ENCODE measurements at regions not wholly inside any gene's neighbourhood (a gene's known extent, or its start where the extent isn't known, plus 50 kb on each side); places are given as distances from the start of the nearest gene placed in this dataset.

- Histone ChIP-seq H3K4me1 (ENCODE audit: control insufficient read depth, insufficient read depth, low read length) (no peaks in the 10 kb centered on the region), H3K9ac (ENCODE audit: extremely low read depth, low read length, poor library complexity, severe bottlenecking) (no peak overlapping the region), H3K4me3 (ENCODE audit: low read length) (no peak overlapping the region), H3K36me3 (ENCODE audit: control insufficient read depth, insufficient read depth, low read length) (no peaks in the 10 kb centered on the region), H3K9me3 (ENCODE audit: control insufficient read depth, low read length) (peaks cover 8% of the 10 kb centered on the region), H3K27ac (ENCODE audit: low read depth, low read length) (no peak overlapping the region), H3K27me3 (ENCODE audit: control insufficient read depth, insufficient read depth, low read length, poor library complexity, severe bottlenecking) (no peaks in the 10 kb centered on the region)
- no peaks in the 10 kb centered on the region for H3K36me3 Mint-ChIP-seq (ENCODE audit: low read depth)
- no peak for TF ChIP-seq CTCF (conservative IDR thresholded peaks at IDR 0.05)
- no peak overlapping the region for H3K27ac Mint-ChIP-seq
- peaks cover 9% of the 10 kb centered on the region for H3K9me3 Mint-ChIP-seq
- no peaks in the 10 kb centered on the region for H3K27me3 Mint-ChIP-seq (ENCODE audit: insufficient read depth)
- DNase-seq, result no peak
- WGBS, 2 experiments (ENCODE audit: insufficient coverage in 1 of 2, insufficient read length in 1 of 2), result 94 to 100% methylated on average over 1 to 3 of the region's 3 CpGs
- peaks cover 9% of the 10 kb centered on the region for H3K4me1 Mint-ChIP-seq
- H3K4me3 Mint-ChIP-seq, result no peak overlapping the region
Observed at GRCh38 chr3:16721494-16721893, 116.3 kb upstream of the DAZL start.

GRCh38 chr3:16723978-16724377 lies 118.8 kb upstream of the DAZL start:
- Mint-ChIP-seq H3K27ac (no peak overlapping the region), H3K36me3 (ENCODE audit: low read depth) (no peaks in the 10 kb centered on the region), H3K4me3 (no peak overlapping the region), H3K27me3 (ENCODE audit: insufficient read depth) (no peaks in the 10 kb centered on the region), H3K4me1 (peaks cover 9% of the 10 kb centered on the region), H3K9me3 (peaks cover 18% of the 10 kb centered on the region)
- H3K9ac ChIP-seq (ENCODE audit: extremely low read depth, low read length, poor library complexity, severe bottlenecking), result no peak overlapping the region
- 50% methylated on average over 1 of the region's 1 CpG; no CpG with 5 or more reads in 1 of the 2 experiments for WGBS, 2 experiments (ENCODE audit: insufficient coverage in 1 of 2, insufficient read length in 1 of 2)
- no peaks in the 10 kb centered on the region for H3K4me1 ChIP-seq (ENCODE audit: control insufficient read depth, insufficient read depth, low read length)
- no peaks in the 10 kb centered on the region for H3K27me3 ChIP-seq (ENCODE audit: control insufficient read depth, insufficient read depth, low read length, poor library complexity, severe bottlenecking)
- no peaks in the 10 kb centered on the region for H3K36me3 ChIP-seq (ENCODE audit: control insufficient read depth, insufficient read depth, low read length)
- peak; percentile 73 for TF ChIP-seq CTCF (conservative IDR thresholded peaks at IDR 0.05)
- DNase-seq, result peak; percentile 75
- H3K9me3 ChIP-seq (ENCODE audit: control insufficient read depth, low read length), result peaks cover 14% of the 10 kb centered on the region
- H3K27ac ChIP-seq (ENCODE audit: low read depth, low read length), result no peak overlapping the region
- no peak overlapping the region for H3K4me3 ChIP-seq (ENCODE audit: low read length)

- Histone ChIP-seq H3K4me3 (ENCODE audit: low read length) (no peak overlapping the region), H3K4me1 (ENCODE audit: control insufficient read depth, insufficient read depth, low read length) (no peaks in the 10 kb centered on the region), H3K9me3 (ENCODE audit: control insufficient read depth, low read length) (peaks cover 14% of the 10 kb centered on the region), H3K27me3 (ENCODE audit: control insufficient read depth, insufficient read depth, low read length, poor library complexity, severe bottlenecking) (no peaks in the 10 kb centered on the region), H3K27ac (ENCODE audit: low read depth, low read length) (no peak overlapping the region), H3K36me3 (ENCODE audit: control insufficient read depth, insufficient read depth, low read length) (no peaks in the 10 kb centered on the region), H3K9ac (ENCODE audit: extremely low read depth, low read length, poor library complexity, severe bottlenecking) (no peak overlapping the region)
- H3K27ac Mint-ChIP-seq, result no peak overlapping the region
- no peak overlapping the region for H3K4me3 Mint-ChIP-seq
- H3K9me3 Mint-ChIP-seq, result peaks cover 18% of the 10 kb centered on the region
- DNase-seq, result no peak
- H3K36me3 Mint-ChIP-seq (ENCODE audit: low read depth), result no peaks in the 10 kb centered on the region
- no peak for TF ChIP-seq CTCF (conservative IDR thresholded peaks at IDR 0.05)
- WGBS, 2 experiments (ENCODE audit: insufficient coverage in 1 of 2, insufficient read length in 1 of 2), result 80 to 85% methylated on average over 2 to 3 of the region's 3 CpGs
- H3K4me1 Mint-ChIP-seq, result peaks cover 9% of the 10 kb centered on the region
- no peaks in the 10 kb centered on the region for H3K27me3 Mint-ChIP-seq (ENCODE audit: insufficient read depth)
Observed at GRCh38 chr3:16724487-16724886, 119.3 kb upstream of the DAZL start.
